ENCODE measurements at regions not wholly inside any gene's neighbourhood (a gene's known extent, or its start where the extent isn't known, plus 50 kb on each side); places are given as distances from the start of the nearest gene placed in this dataset.

DNA sequence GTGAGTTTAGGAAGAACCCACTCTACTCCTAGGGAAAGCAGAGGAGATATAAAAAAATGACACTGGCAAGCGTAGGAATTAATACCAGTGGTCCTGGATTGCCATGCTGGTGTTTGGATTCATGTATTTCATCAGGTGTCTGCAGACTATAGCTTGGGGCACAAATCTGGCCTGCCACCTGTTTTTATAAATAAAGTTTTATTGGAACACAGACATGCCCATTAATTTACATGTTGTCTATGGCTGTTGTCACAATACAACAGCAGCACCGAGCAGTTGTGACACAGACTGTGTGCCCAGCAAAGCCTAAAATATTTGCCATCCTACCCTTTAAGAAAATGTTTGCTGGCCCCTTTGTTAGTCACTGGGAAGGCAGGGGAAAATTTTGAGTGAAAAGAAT is 553.2 kb downstream of the VRK1 start:
- Histone ChIP-seq H2BK15ac (ENCODE audit: low read depth, low read length) (no peak overlapping the region), H3K9me3 (ENCODE audit: control insufficient read depth, insufficient read depth, low read length) (peaks cover 33% of the 10 kb centered on the region), H2AFZ (replicated peaks; ENCODE audit: low read length, poor library complexity) (no peak overlapping the region), H3K4me2 (ENCODE audit: low read depth, low read length) (no peak overlapping the region), H2AK5ac (ENCODE audit: low read depth, low read length) (no peak overlapping the region), H3K9ac (ENCODE audit: low read depth, low read length) (no peak overlapping the region), H2BK20ac (ENCODE audit: low read depth, low read length) (no peak overlapping the region), H4K91ac (ENCODE audit: insufficient read depth, low read depth, low read length) (no peak overlapping the region), H3K18ac (ENCODE audit: low read depth, low read length) (no peak overlapping the region), H2BK5ac (ENCODE audit: low read depth, low read length, poor library complexity, severe bottlenecking) (no peak overlapping the region), H3K4ac (ENCODE audit: low read depth, low read length) (no peak overlapping the region), H3K4me3 (ENCODE audit: insufficient read depth, low read depth, low read length) (no peak overlapping the region), H4K20me1 (ENCODE audit: insufficient read depth, low read length) (no peaks in the 10 kb centered on the region), H3K23ac (ENCODE audit: low read depth, low read length) (no peak overlapping the region), H3K14ac (replicated peaks; ENCODE audit: low read depth, low read length) (no peak overlapping the region), H4K5ac (ENCODE audit: low read depth, low read length) (no peak overlapping the region), H3K56ac (ENCODE audit: extremely low read depth, insufficient read depth, low read length) (no peak overlapping the region), H2BK120ac (ENCODE audit: low read depth, low read length) (no peak overlapping the region), H2AK9ac (replicated peaks; ENCODE audit: low read depth, low read length, poor library complexity) (no peak overlapping the region), H3K36me3 (ENCODE audit: control insufficient read depth, insufficient read depth, low read length) (no peaks in the 10 kb centered on the region), H3K4me1 (ENCODE audit: control insufficient read depth, insufficient read depth, low read length) (no peaks in the 10 kb centered on the region), H4K8ac (ENCODE audit: low read depth in 2 of 2, low read length in 2 of 2) (no peak overlapping the region), H3K79me1 (ENCODE audit: low read depth in 1 of 2, low read length in 2 of 2) (no peaks in the 10 kb centered on the region), H3K27me3 (ENCODE audit: control insufficient read depth, insufficient read depth, low read length) (no peaks in the 10 kb centered on the region), H3K9me1 (ENCODE audit: insufficient read depth, low read length) (no peaks in the 10 kb centered on the region), H3K27ac (ENCODE audit: insufficient read depth, low read length) (no peak overlapping the region)
- DNase-seq (no peak), ATAC-seq (ENCODE audit: low read depth) (no peak)
- no CpG with 5 or more reads among the region's 2 CpGs for WGBS, 2 experiments (ENCODE audit: extremely low coverage in 2 of 2, insufficient read length in 1 of 2)
- in situ Hi-C loops (cut with MboI; ENCODE audit: low sequenced_read_pairs) (no loop called here), intact Hi-C loops (cut with micrococcal nuclease) (no loop called here), dilution Hi-C loops (cut with HindIII; ENCODE audit: low sequenced_read_pairs, unreplicated experiment) (no loop called here)
- no peak for TF ChIP-seq RAD21 (IDR thresholded peaks at IDR 0.05; ENCODE audit: low read length)
- ChIA-PET POLR2A (ENCODE audit: unreplicated experiment) (no interaction called here), CTCF (no interaction called here)
- no TSS peak for BruUV-seq (replicated peaks)

All from IMR-90 (cell line).